ENCODE measurements at regions not wholly inside any gene's neighbourhood (a gene's known extent, or its start where the extent isn't known, plus 50 kb on each side); places are given as distances from the start of the nearest gene placed in this dataset.

DNA sequence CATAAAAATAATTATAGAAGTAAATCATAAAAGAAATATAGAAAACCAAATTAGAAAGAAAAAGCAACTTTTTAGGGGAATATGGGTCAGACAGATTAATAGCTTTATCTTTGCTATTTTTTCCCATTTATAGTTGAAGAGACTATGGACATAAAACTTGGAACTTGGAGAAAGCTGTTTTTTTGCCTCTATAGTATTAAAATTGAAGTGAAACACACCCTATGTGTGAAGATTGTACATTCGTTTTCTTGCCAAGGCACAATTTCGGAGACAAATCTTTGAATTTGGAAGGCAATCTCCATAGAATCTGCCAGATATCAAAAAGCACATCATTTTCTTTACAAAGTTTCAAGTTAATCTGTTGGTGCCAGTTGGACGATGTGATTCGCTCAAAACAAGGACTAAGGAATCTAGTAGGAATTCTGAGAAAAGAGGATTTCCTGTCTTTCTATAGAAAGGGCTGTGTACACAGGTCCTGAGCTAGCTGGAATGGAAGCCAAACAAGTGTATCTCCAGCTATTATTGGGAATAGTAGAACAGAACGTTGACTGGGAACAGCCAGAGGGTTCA, 156.3 kb downstream of the SLC7A11 start:
- TF ChIP-seq POLR2A (IDR thresholded peaks at IDR 0.05; ENCODE audit: low read depth, low read length): no peak
- no peak for TF ChIP-seq POLR2AphosphoS5 (IDR thresholded peaks at IDR 0.05; ENCODE audit: low read depth, low read length)
- no peak for TF ChIP-seq TAF1 (IDR thresholded peaks at IDR 0.05; ENCODE audit: low read depth, low read length)
- TF ChIP-seq PAX5 (IDR thresholded peaks at IDR 0.05; ENCODE audit: insufficient read depth, low read length, severe bottlenecking): no peak
- no peak for TF ChIP-seq SPI1 (IDR thresholded peaks at IDR 0.05; ENCODE audit: low read depth, low read length)
- TF ChIP-seq POU2F2 (IDR thresholded peaks at IDR 0.05; ENCODE audit: low read depth, low read length): no peak

All from GM12891 (cell line).